WTC11 (cell line): ENCODE measurements at regions not wholly inside any gene's neighbourhood (a gene's known extent, or its start where the extent isn't known, plus 50 kb on each side); places are given as distances from the start of the nearest gene placed in this dataset.

Experiments
- CBFB ChIP-seq: sonication (generic); formaldehyde crosslinking; IDR thresholded peaks from 2 replicates; pipeline ENCODE4 v1.8.1; 2022; ENCODE audit warnings: mild to moderate bottlenecking, low read depth, missing genetic modification reagents
- CTCF ChIP-seq: fragments of 200-600 bp; IDR thresholded peaks from 2 replicates; pipeline ENCODE4 v1.8.0; 2022; ENCODE audit warnings: antibody characterized with exemption
- ESRRA ChIP-seq: sonication (generic); formaldehyde crosslinking; IDR thresholded peaks from 2 replicates; pipeline ENCODE4 v1.8.1; 2022; ENCODE audit warnings: mild to moderate bottlenecking, missing genetic modification reagents, borderline replicate concordance
- NR2C2 ChIP-seq: sonication (generic); formaldehyde crosslinking; IDR thresholded peaks from 2 replicates; pipeline ENCODE4 v1.8.0; 2022; ENCODE audit warnings: mild to moderate bottlenecking, missing genetic modification reagents
- TEAD4 ChIP-seq: sonication (generic); formaldehyde crosslinking; IDR thresholded peaks from 2 replicates; pipeline ENCODE4 v1.8.0; 2022; ENCODE audit warnings: mild to moderate bottlenecking, missing genetic modification reagents
- ZBTB21 ChIP-seq: sonication (generic); formaldehyde crosslinking; IDR thresholded peaks from 2 replicates; pipeline ENCODE4 v1.8.1; 2023; ENCODE audit warnings: mild to moderate bottlenecking, missing genetic modification reagents, borderline replicate concordance
- ZNF232 ChIP-seq: sonication (generic); formaldehyde crosslinking; IDR thresholded peaks from 2 replicates; pipeline ENCODE4 v1.8.0; 2022; ENCODE audit warnings: mild to moderate bottlenecking, missing genetic modification reagents
- TF ChIP-seq, protein P1 (sequence below): fragments of 250-450 bp; sonication (Bioruptor Pico); IDR thresholded peaks from 2 replicates; pipeline ENCODE4 v1.9.0; 2021; ENCODE audit warnings: moderate library complexity, mild to moderate bottlenecking, inconsistent platforms, borderline replicate concordance

- TF ChIP-seq CTCF (no peak), ESRRA (CRISPR knock-in tag) (no peak), ZNF232 (no peak), CBFB (CRISPR knock-in tag) (no peak), ZBTB21 (no peak), NR2C2 (CRISPR knock-in tag) (no peak), TEAD4 (CRISPR knock-in tag) (no peak)
- TF ChIP-seq, protein P1, sequence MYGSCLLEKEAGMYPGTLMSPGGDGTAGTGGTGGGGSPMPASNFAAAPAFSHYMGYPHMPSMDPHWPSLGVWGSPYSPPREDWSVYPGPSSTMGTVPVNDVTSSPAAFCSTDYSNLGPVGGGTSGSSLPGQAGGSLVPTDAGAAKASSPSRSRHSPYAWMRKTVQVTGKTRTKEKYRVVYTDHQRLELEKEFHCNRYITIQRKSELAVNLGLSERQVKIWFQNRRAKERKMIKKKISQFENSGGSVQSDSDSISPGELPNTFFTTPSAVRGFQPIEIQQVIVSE (CRISPR knock-in tag), result no peak
Observed at GRCh38 chr14:95382747-95383146, 63.0 kb upstream of the CLMN start.
